Thyroid gland (tissue), 4 donors: ENCODE measurements at regions not wholly inside any gene's neighbourhood (a gene's known extent, or its start where the extent isn't known, plus 50 kb on each side); places are given as distances from the start of the nearest gene placed in this dataset.
A peak's percentile ranks its signal among the peaks of the same experiment; 100 is the strongest.

Source experiments
- DNase-seq, 2 donors: peaks; one replicate each; pipeline ENCODE4 v3.0.0-alpha.2; 2019
- H3K27ac ChIP-seq, 3 donors: fragments of 200-600 bp; sonication (generic); 1 replicate in 2 of 3; 2 replicates in 1 of 3; pipeline ENCODE4 v1.5.1; 2016 to 2019; ENCODE audit warnings: mild to moderate bottlenecking in 1 of 3, moderate library complexity in 1 of 3
- H3K27me3 ChIP-seq: fragments of 200-600 bp; sonication (generic); one replicate; pipeline ENCODE4 v1.5.1; 2019
- H3K36me3 ChIP-seq, 2 donors: fragments of 200-600 bp; sonication (generic); one replicate each; pipeline ENCODE4 v1.5.1; 2016 to 2019
- H3K4me1 ChIP-seq, 2 donors: fragments of 200-600 bp; sonication (generic); one replicate each; pipeline ENCODE4 v1.5.1; 2017 to 2019
- H3K4me3 ChIP-seq, 3 donors: fragments of 200-600 bp; sonication (generic); replicated peaks in 1 of 3; 1 replicate in 2 of 3; 2 replicates in 1 of 3; pipeline ENCODE4 v1.5.1; 2016; ENCODE audit warnings: mild to moderate bottlenecking in 1 of 3
- H3K9me3 ChIP-seq: fragments of 200-600 bp; sonication (generic); one replicate; pipeline ENCODE4 v1.5.1; 2017
- POLR2A ChIP-seq, 2 donors: fragments of 450-650 bp; IDR thresholded peaks; one replicate each; pipeline ENCODE4 v1.6.1; 2017; ENCODE audit warnings: antibody characterized with exemption in 2 of 2, mild to moderate bottlenecking in 2 of 2, moderate library complexity in 1 of 2
- WGBS, 2 donors: methylation state at CpG; one replicate each; pipeline ENCODE4 v1.1.5; 2017; 5-methylcytosine and 5-hydroxymethylcytosine counted together
- intact Hi-C: fragments of 100-400 bp; cut with DNase I; formaldehyde crosslinking; loops from one replicate; pipeline ENCODE4 v1.15.1; 2023
- TF ChIP-seq, protein P1 (sequence below), 6 experiments: fragments of 200-600 bp in 3 of 6; fragments of 450-650 bp in 3 of 6; sonication (generic) in 3 of 6; IDR thresholded peaks; one replicate each; pipeline ENCODE4 v1.5.1; 2016 to 2019; ENCODE audit warnings: antibody characterized with exemption in 6 of 6, mild to moderate bottlenecking in 2 of 6, inconsistent platforms in 1 of 6, moderate library complexity in 1 of 6

DNA sequence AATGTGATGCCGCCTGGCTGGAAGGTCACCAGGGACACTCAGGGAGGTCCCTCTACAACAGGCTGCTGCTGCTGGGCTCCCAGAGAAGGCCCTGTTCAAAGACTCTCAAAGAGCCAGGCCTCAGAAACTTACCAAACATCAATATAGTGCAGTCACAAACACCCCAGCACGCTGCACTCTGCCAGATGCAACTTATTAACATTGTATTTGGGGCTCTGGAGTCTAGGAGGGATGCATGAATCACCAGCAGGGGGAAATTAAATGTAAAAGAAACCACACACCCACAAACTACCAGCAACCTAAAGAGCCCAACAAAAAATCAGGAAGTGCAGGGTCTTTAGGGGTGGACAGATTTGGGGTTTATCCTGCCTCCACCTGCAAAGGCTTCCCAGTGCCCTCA lies 74.6 kb upstream of the SPATA12 start:
- DNase-seq: no peak
- no peaks in the 10 kb centered on the region for H3K36me3 ChIP-seq
- no peaks in the 10 kb centered on the region for H3K9me3 ChIP-seq
- intact Hi-C loops: no loop called here
- WGBS, 2 donors: 59 to 67% methylated on average over 2 of the region's 2 CpGs
- peak overlapping the region in 2 of 3 donors; percentile 12 to 71 for H3K27ac ChIP-seq
- no peak overlapping the region for H3K4me3 ChIP-seq
- no peak for TF ChIP-seq POLR2A (IDR thresholded peaks at IDR 0.05)
- TF ChIP-seq, protein P1, sequence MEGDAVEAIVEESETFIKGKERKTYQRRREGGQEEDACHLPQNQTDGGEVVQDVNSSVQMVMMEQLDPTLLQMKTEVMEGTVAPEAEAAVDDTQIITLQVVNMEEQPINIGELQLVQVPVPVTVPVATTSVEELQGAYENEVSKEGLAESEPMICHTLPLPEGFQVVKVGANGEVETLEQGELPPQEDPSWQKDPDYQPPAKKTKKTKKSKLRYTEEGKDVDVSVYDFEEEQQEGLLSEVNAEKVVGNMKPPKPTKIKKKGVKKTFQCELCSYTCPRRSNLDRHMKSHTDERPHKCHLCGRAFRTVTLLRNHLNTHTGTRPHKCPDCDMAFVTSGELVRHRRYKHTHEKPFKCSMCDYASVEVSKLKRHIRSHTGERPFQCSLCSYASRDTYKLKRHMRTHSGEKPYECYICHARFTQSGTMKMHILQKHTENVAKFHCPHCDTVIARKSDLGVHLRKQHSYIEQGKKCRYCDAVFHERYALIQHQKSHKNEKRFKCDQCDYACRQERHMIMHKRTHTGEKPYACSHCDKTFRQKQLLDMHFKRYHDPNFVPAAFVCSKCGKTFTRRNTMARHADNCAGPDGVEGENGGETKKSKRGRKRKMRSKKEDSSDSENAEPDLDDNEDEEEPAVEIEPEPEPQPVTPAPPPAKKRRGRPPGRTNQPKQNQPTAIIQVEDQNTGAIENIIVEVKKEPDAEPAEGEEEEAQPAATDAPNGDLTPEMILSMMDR (IDR thresholded peaks at IDR 0.05): no peak
- H3K4me1 ChIP-seq: peaks cover 25 to 56% of the 10 kb centered on the region in 2 donors
- no peaks in the 10 kb centered on the region for H3K27me3 ChIP-seq

DNA sequence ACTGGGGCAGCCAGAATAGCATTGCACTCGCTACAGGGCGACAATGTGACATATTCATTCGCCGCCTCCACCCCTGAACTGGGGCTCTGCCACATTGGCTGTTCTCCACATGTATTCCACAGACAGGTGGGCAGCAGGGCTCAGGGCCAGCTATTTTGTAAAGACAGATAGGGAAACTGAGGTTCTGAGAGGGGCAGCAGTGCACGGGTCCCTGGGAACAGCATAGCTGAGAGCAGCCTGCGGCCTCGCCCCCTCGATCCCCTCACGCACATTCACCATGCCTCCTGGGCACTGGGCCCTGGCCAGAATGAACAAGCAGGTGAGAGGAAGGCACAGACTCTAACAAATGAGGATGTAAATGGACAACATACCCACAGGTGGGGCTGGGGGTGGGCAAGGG lies 75.0 kb upstream of the SPATA12 start:
- H3K36me3 ChIP-seq: no peaks in the 10 kb centered on the region
- intact Hi-C loops: no loop called here
- H3K4me3 ChIP-seq: no peak overlapping the region
- DNase-seq: no peak
- no peaks in the 10 kb centered on the region for H3K9me3 ChIP-seq
- no peaks in the 10 kb centered on the region for H3K27me3 ChIP-seq
- H3K27ac ChIP-seq: peak overlapping the region; percentile 26 to 71 (median 70)
- H3K4me1 ChIP-seq: peaks cover 25 to 56% of the 10 kb centered on the region in 2 donors
- WGBS, 2 donors: 86 to 92% methylated on average over 9 of the region's 9 CpGs
- TF ChIP-seq POLR2A (IDR thresholded peaks at IDR 0.05): no peak
- TF ChIP-seq, protein P1 (IDR thresholded peaks at IDR 0.05): no peak

DNA sequence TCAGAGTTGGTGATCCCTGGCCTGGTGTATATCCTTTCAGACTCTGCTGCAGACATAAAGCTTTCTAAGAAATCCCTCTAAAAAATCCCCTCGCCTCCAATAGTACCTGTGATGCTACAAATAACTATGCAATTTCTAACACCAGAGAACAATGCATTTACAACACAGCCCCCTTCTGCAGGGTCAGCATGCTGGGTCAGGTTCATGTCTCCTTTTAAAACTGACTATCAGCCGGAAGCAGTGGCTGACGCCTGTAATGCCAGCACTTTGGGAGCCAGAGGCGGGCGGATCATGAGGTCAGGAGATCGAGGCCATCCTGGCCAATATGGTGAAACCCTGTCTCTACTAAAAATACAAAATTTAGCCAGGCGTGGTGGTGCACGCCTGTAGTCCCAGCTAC lies 77.0 kb upstream of the SPATA12 start:
- Histone ChIP-seq H3K4me3 (no peak overlapping the region), H3K9me3 (no peaks in the 10 kb centered on the region), H3K4me1 (peaks cover 25 to 46% of the 10 kb centered on the region in 2 donors), H3K27ac (peak overlapping the region in 1 of 3 donors; percentile 71), H3K27me3 (no peaks in the 10 kb centered on the region), H3K36me3 (no peaks in the 10 kb centered on the region)
- no peak for DNase-seq
- TF ChIP-seq POLR2A (IDR thresholded peaks at IDR 0.05): no peak
- TF ChIP-seq, protein P1 (IDR thresholded peaks at IDR 0.05): no peak
- 83 to 88% methylated on average over 8 of the region's 8 CpGs for WGBS, 2 donors
- intact Hi-C loops: no loop called here

DNA sequence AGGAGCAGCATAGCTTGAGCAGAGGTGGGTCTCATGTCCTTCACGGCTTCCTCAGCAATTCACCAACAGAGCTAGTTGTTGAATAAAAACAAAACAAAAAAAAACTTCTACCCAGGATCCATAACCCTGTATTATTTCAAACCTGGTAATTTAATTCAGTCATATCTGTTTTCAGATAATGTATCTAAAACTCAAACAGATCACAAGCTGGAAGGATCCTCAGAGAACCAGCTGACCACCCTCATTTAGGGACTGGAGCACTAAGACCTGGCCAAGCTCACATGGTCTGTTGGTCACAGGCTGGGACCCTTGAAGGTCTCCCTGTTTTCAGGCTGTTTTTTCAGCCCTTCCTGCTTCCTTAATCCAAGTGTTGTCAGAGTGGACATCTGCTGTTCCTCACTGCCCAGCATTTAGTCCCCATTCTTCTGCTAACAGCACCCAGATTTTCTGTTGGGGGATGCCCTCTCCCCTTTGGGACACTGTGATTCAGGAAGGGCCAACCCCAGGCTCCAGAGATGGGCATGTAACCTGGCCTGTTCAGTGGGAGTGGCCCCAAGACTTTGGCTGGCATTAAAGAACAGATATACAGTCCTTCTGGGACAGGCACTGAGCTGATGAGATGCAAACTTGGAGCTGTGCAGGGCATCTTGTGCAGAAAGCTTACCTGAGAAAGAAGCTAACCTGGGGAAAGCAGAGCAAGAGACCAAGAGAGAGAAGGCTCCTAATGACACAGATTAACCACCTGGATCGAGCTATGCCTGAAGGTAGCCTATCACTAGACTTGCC lies 78.8 kb upstream of the SPATA12 start:
- no peaks in the 10 kb centered on the region for H3K9me3 ChIP-seq
- H3K4me3 ChIP-seq: no peak overlapping the region
- intact Hi-C loops: no loop called here
- TF ChIP-seq, protein P1 (IDR thresholded peaks at IDR 0.05): no peak
- no peak for TF ChIP-seq POLR2A (IDR thresholded peaks at IDR 0.05)
- DNase-seq: no peak
- no peaks in the 10 kb centered on the region for H3K27me3 ChIP-seq
- H3K4me1 ChIP-seq: peaks cover 25 to 38% of the 10 kb centered on the region in 2 donors
- H3K27ac ChIP-seq: no peak overlapping the region
- WGBS, 2 donors: 67 to 94% methylated on average over 2 of the region's 2 CpGs
- H3K36me3 ChIP-seq: no peaks in the 10 kb centered on the region

DNA sequence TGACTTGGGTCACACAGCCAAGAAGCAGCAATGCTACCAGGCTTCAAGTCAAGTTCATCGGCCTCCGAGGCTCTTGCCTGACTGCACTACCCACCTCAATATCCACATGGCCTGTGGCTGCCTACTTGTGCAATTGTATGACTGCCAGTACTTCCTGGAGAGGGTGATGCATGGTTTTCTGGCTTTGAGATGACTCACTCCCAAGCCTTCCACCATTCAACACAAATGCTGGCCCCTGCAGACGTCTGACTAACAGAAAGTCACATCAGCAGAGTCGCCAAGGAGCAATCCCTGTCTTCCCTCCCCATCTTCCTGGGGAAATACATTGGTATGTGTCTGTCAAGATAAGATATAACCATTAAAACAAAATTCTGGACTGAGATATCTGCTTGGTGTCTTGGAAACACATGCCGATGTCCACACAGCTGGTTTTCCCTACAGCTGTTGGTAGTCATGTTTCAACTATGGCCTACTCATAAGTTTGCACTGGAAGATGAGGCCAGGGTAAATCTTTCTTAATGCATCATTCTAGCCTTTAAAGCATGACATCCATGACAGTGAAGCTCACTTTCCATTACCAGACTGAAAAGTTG lies 79.6 kb upstream of the SPATA12 start:
- Histone ChIP-seq H3K27me3 (no peaks in the 10 kb centered on the region), H3K4me3 (no peak overlapping the region), H3K27ac (no peak overlapping the region), H3K36me3 (no peaks in the 10 kb centered on the region), H3K9me3 (no peaks in the 10 kb centered on the region), H3K4me1 (peaks cover 22 to 33% of the 10 kb centered on the region in 2 donors)
- WGBS, 2 donors: 79 to 94% methylated on average over 5 of the region's 5 CpGs
- intact Hi-C loops: no loop called here
- peak in 1 of 2 donors; percentile 11 for DNase-seq
- TF ChIP-seq POLR2A (IDR thresholded peaks at IDR 0.05): no peak
- TF ChIP-seq, protein P1 (IDR thresholded peaks at IDR 0.05): no peak
